C4-2B (cell line): ENCODE measurements at regions not wholly inside any gene's neighbourhood (a gene's known extent, or its start where the extent isn't known, plus 50 kb on each side); places are given as distances from the start of the nearest gene placed in this dataset.

Experiments used
- H3K27ac ChIP-seq: fragments of 450-650 bp; 2 replicates; pipeline ENCODE4 v1.5.1; 2017
- ZFX ChIP-seq: fragments of 450-650 bp; IDR thresholded peaks from 2 replicates; pipeline ENCODE4 v1.6.1; 2017
- TF ChIP-seq, protein P1 (sequence below): fragments of 450-650 bp; conservative IDR thresholded peaks from 2 replicates; pipeline ENCODE4 v1.5.1; 2017; ENCODE audit warnings: mild to moderate bottlenecking

GRCh38 chr15:69544365-69545113, 91.9 kb downstream of the RPLP1 start:
- H3K27ac ChIP-seq = no peak overlapping the region
- TF ChIP-seq ZFX = no peak
- TF ChIP-seq, protein P1, sequence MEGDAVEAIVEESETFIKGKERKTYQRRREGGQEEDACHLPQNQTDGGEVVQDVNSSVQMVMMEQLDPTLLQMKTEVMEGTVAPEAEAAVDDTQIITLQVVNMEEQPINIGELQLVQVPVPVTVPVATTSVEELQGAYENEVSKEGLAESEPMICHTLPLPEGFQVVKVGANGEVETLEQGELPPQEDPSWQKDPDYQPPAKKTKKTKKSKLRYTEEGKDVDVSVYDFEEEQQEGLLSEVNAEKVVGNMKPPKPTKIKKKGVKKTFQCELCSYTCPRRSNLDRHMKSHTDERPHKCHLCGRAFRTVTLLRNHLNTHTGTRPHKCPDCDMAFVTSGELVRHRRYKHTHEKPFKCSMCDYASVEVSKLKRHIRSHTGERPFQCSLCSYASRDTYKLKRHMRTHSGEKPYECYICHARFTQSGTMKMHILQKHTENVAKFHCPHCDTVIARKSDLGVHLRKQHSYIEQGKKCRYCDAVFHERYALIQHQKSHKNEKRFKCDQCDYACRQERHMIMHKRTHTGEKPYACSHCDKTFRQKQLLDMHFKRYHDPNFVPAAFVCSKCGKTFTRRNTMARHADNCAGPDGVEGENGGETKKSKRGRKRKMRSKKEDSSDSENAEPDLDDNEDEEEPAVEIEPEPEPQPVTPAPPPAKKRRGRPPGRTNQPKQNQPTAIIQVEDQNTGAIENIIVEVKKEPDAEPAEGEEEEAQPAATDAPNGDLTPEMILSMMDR = no peak

GRCh38 chr15:69546182-69546581, 93.6 kb downstream of the RPLP1 start:
- no peak for TF ChIP-seq ZFX
- TF ChIP-seq, protein P1 = no peak
- H3K27ac ChIP-seq = no peak overlapping the region

- H3K27ac ChIP-seq = no peak overlapping the region
- TF ChIP-seq, protein P1 = no peak
Measured at GRCh38 chr15:69548395-69549180, 96.0 kb downstream of the RPLP1 start.

DNA sequence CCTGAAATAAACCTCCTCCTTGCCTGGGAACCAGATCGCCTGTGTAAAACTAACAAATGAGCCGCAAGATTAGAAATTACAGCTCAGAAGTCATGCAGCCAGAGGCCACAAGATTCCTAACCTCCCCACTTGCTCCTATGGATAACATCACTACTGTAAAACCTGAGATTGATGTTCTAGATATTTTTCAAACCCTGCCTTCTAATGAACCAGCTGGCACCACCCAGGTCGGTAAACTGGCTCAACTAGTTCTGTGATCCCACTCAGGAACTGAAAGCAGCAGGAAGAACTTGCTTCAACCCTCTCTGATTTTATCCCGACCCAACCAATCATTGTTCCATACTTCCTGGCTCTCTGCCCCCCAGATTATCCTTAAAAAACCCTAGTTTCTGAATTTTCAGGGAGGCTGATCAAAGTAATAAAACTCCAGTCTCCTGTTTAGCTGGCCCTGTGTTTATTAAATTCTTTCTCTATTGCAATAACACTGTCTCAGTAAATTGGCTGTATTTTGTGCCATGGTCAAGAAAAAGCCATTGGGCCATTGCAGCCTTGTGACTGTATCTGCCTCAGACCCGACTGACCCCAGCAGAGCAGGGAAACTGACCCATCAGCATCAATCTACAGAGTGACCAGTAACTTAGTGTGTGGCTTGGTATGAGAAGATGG, 98.9 kb downstream of the RPLP1 start:
- TF ChIP-seq, protein P1 = no peak
- no peak for TF ChIP-seq ZFX
- peak overlapping the region; percentile 48 for H3K27ac ChIP-seq

- no peak for TF ChIP-seq ZFX
- TF ChIP-seq, protein P1 = no peak
- H3K27ac ChIP-seq = peak overlapping the region; percentile 48
Measured at GRCh38 chr15:69552057-69552815, 99.6 kb downstream of the RPLP1 start.

GRCh38 chr15:69553686-69554085, 101.1 kb downstream of the RPLP1 start:
- peak overlapping the region; percentile 48 for H3K27ac ChIP-seq
- TF ChIP-seq, protein P1 = no peak
- TF ChIP-seq ZFX = no peak
